Left ventricle myocardium inferior (tissue), 1 donor: ENCODE measurements at regions not wholly inside any gene's neighbourhood (a gene's known extent, or its start where the extent isn't known, plus 50 kb on each side); places are given as distances from the start of the nearest gene placed in this dataset.
A peak's percentile ranks its signal among the peaks of the same experiment; 100 is the strongest.
"Not testable (repeated sequence)": the region's sequence is repeated elsewhere in the genome, so short reads cannot be mapped to it uniquely, and the experiment has no call there.

Source experiments
- DNase-seq: peaks from one replicate; pipeline ENCODE4 v3.0.0-alpha.2; 2020
- H3K27ac ChIP-seq: fragments of 200-600 bp; replicated peaks from 2 replicates; pipeline ENCODE4 v1.8.0; 2021
- H3K27me3 ChIP-seq: fragments of 200-600 bp; 2 replicates; pipeline ENCODE4 v1.8.0; 2021; ENCODE audit warnings: low read depth
- H3K36me3 ChIP-seq: fragments of 200-600 bp; 2 replicates; pipeline ENCODE4 v1.8.0; 2021
- H3K4me1 ChIP-seq: fragments of 200-600 bp; 2 replicates; pipeline ENCODE4 v1.8.0; 2021
- H3K4me3 ChIP-seq: fragments of 200-600 bp; 2 replicates; pipeline ENCODE4 v1.8.0; 2021; ENCODE audit warnings: mild to moderate bottlenecking, moderate library complexity
- H3K9me3 ChIP-seq: fragments of 200-600 bp; replicated peaks from 2 replicates; pipeline ENCODE4 v1.8.0; 2021
- CTCF ChIP-seq: fragments of 200-600 bp; IDR thresholded peaks from 2 replicates; pipeline ENCODE4 v1.8.0; 2021; ENCODE audit warnings: antibody characterized with exemption, mild to moderate bottlenecking, borderline replicate concordance
- intact Hi-C: fragments of 100-400 bp; cut with micrococcal nuclease; formaldehyde crosslinking; loops from one replicate; pipeline ENCODE4 v1.11.0; 2022
- donor health status: DM: no; HTN: yes; CAD: no; lungs with severe emphysema.

- no peak for DNase-seq
- Histone ChIP-seq H3K36me3 (peaks cover 17% of the 10 kb centered on the region), H3K4me3 (no peak overlapping the region), H3K4me1 (peaks cover 56% of the 10 kb centered on the region), H3K27ac (no peak overlapping the region), H3K9me3 (no peaks in the 10 kb centered on the region), H3K27me3 (peaks cover 7% of the 10 kb centered on the region)
- no peak for TF ChIP-seq CTCF
- intact Hi-C loops: no loop called here
These were observed 54.7 kb downstream of the PTPRS start for GRCh38 chr19:5285955-5286354.

GRCh38 chr19:5285311-5285710 lies 55.3 kb downstream of the PTPRS start:
- H3K9me3 ChIP-seq: no peaks in the 10 kb centered on the region
- intact Hi-C loops: no loop called here
- no peak overlapping the region for H3K27ac ChIP-seq
- no peak overlapping the region for H3K4me3 ChIP-seq
- H3K36me3 ChIP-seq: peaks cover 17% of the 10 kb centered on the region
- DNase-seq: no peak
- H3K27me3 ChIP-seq: peaks cover under 1% of the 10 kb centered on the region
- H3K4me1 ChIP-seq: peaks cover 55% of the 10 kb centered on the region
- TF ChIP-seq CTCF: no peak

GRCh38 chr19:5282901-5283300 lies 57.7 kb downstream of the PTPRS start:
- peak; percentile 73 for DNase-seq
- Histone ChIP-seq H3K27me3 (no peaks in the 10 kb centered on the region), H3K4me3 (no peak overlapping the region), H3K27ac (peak overlapping the region; percentile 78), H3K9me3 (no peaks in the 10 kb centered on the region), H3K4me1 (peaks cover 36% of the 10 kb centered on the region), H3K36me3 (peaks cover 17% of the 10 kb centered on the region)
- TF ChIP-seq CTCF: no peak
- intact Hi-C loops: no loop called here

GRCh38 chr19:5281588-5281987 lies 59.0 kb downstream of the PTPRS start:
- peak; percentile 84 for DNase-seq
- intact Hi-C loops: no loop called here
- no peak for TF ChIP-seq CTCF
- H3K4me1 ChIP-seq: peaks cover 29% of the 10 kb centered on the region
- no peaks in the 10 kb centered on the region for H3K27me3 ChIP-seq
- H3K36me3 ChIP-seq: peaks cover 17% of the 10 kb centered on the region
- no peak overlapping the region for H3K4me3 ChIP-seq
- no peaks in the 10 kb centered on the region for H3K9me3 ChIP-seq
- H3K27ac ChIP-seq: peak overlapping the region; percentile 78

- H3K36me3 ChIP-seq: peaks cover 21% of the 10 kb centered on the region
- H3K4me1 ChIP-seq, H3K27me3 ChIP-seq, H3K27ac ChIP-seq, H3K9me3 ChIP-seq, H3K4me3 ChIP-seq, DNase-seq, intact Hi-C loops: not testable (repeated sequence)
These were observed 64.9 kb downstream of the PTPRS start for GRCh38 chr19:5275668-5276067.

- Histone ChIP-seq H3K4me1 (no peaks in the 10 kb centered on the region), H3K36me3 (peaks cover 26% of the 10 kb centered on the region), H3K9me3 (no peaks in the 10 kb centered on the region), H3K4me3 (no peak overlapping the region), H3K27ac (no peak overlapping the region), H3K27me3 (no peaks in the 10 kb centered on the region)
- intact Hi-C loops: no loop called here
- DNase-seq: no peak
- no peak for TF ChIP-seq CTCF
These were observed 66.8 kb downstream of the PTPRS start for GRCh38 chr19:5273782-5274181.
